AG09319 (cell line): ENCODE measurements at regions not wholly inside any gene's neighbourhood (a gene's known extent, or its start where the extent isn't known, plus 50 kb on each side); places are given as distances from the start of the nearest gene placed in this dataset.

Experiments used
- DNase-seq: peaks from one replicate; pipeline ENCODE4 v3.0.0-alpha.2; 2010; ENCODE audit warnings: low read depth; ENCODE audit errors: extremely low read depth
- TF ChIP-seq, protein P1 (sequence below): IDR thresholded peaks from 2 replicates; pipeline ENCODE4 v1.5.1; 2011; ENCODE audit warnings: low read depth, mild to moderate bottlenecking, inconsistent platforms, low read length, moderate library complexity

DNA sequence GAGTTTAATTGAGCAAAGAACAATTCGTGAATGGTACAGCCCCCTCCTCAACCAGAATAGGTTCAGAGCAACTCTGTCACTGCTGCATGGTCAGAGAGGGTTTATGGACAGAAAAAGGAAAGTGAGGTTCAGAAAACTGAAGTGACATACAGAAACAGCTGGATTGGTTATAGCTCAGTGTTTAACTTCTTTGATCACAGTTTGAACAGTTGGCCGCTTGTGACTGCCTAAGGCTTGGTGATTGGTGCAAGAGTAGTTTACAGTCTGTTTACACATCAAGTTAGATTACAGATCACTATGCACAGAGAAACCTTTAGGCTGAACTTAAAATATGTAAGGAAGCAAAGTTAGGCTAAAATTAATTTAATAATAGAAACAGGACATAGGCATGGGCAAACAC is 459.2 kb downstream of the KCNJ3 start:
- TF ChIP-seq, protein P1, sequence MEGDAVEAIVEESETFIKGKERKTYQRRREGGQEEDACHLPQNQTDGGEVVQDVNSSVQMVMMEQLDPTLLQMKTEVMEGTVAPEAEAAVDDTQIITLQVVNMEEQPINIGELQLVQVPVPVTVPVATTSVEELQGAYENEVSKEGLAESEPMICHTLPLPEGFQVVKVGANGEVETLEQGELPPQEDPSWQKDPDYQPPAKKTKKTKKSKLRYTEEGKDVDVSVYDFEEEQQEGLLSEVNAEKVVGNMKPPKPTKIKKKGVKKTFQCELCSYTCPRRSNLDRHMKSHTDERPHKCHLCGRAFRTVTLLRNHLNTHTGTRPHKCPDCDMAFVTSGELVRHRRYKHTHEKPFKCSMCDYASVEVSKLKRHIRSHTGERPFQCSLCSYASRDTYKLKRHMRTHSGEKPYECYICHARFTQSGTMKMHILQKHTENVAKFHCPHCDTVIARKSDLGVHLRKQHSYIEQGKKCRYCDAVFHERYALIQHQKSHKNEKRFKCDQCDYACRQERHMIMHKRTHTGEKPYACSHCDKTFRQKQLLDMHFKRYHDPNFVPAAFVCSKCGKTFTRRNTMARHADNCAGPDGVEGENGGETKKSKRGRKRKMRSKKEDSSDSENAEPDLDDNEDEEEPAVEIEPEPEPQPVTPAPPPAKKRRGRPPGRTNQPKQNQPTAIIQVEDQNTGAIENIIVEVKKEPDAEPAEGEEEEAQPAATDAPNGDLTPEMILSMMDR: no peak
- DNase-seq: no peak

DNA sequence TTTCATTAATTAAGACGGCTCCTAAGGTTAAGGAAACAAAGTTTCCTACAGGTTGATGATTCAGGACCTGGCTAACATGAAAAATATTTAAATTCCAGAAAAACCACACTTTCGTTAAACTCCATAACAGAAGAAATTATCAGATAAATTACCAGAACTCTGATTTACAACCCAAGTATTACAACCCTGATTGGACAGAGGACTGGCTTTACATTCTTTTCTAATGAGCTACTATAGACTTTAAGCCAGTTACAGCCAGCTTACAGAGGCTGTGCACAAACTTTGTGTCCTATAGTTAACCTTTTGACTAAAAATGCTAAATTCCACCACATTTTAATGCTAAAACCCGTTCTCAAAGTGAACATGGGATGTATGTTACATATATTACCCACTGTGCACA is 458.6 kb downstream of the KCNJ3 start:
- no peak for DNase-seq
- TF ChIP-seq, protein P1: no peak

DNA sequence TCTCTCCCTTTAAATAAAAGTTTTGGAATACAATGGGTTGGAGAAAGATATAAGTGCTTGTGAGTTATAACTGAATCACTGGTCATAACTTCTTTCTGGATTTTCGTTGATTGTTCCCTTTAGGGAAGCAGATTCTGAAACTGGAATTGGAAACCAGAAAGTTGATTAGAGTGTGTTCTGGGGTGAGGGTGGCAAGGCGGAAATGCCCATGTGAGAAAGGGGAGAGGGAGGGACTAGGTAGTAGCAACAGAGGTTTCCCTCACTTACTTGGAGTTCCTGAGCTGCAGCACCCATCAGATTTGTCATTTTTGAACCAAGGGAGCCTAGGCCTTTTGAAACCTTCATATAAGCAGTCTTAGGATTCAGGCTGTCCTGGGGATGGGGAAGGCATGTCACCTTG is 453.4 kb downstream of the KCNJ3 start:
- TF ChIP-seq, protein P1: no peak
- no peak for DNase-seq

DNA sequence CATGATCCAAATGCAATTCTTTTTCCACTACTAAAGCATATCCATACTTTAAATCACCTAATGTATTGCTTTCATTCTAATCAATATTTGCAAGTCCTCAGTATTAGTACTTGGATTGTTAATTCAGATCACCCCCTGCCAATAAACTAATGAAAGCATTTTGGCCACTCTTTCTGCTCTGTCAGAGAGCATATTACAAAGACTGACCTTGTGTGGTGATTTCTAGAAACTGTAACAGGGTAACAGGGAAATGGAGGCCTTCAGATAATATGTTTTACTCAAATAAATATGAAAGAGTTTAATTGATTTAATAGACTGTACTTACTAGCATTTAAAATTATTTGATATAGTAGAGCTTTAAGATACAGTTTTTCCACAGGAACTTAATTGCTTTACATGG is 453.0 kb downstream of the KCNJ3 start:
- TF ChIP-seq, protein P1: no peak

DNA sequence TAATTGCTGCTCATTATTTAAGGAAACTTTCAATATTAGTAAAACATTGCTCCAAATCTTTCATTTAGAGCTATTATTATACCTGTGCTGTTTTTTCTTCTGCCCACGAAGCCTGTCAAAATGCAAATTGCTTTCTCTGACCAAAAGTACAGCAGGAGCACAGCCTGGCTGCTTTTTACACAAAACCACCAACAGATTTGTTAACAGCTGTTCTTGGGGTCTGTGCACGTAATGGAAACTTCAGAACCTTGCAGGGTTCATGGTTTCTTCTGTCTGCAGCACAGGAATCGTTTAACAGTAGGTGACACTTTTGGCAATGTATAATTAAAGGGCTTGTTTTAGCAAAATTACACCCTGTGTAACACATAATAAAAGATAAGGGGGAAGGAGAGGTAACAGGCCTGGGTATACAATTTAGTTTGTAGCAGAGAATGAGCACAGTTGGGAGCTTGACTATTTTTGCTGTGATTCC is 447.3 kb downstream of the KCNJ3 start:
- no peak for DNase-seq
- TF ChIP-seq, protein P1: no peak

More for the DNA sequence above, 453.0 kb downstream of the KCNJ3 start:
- no peak for DNase-seq

DNA sequence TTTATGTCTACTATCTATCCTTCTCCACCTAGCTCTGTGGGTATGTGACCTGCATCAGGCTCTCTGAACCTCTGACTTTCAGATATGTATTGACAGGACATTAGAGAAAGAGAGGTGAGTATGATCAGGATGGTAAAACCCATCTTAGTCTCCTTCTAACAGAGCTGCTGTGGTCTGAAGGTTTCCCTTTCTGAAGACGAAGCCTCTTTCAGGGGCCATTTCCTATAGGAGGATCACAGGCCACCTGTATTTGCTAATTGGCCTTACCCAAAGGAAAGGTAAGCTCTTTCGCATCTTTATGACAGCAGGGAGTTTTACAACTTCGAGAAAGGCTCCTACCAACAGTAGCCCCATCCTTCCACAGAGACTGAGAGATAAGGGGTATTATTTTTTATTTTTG is 442.9 kb downstream of the KCNJ3 start:
- TF ChIP-seq, protein P1: no peak
- DNase-seq: no peak

DNA sequence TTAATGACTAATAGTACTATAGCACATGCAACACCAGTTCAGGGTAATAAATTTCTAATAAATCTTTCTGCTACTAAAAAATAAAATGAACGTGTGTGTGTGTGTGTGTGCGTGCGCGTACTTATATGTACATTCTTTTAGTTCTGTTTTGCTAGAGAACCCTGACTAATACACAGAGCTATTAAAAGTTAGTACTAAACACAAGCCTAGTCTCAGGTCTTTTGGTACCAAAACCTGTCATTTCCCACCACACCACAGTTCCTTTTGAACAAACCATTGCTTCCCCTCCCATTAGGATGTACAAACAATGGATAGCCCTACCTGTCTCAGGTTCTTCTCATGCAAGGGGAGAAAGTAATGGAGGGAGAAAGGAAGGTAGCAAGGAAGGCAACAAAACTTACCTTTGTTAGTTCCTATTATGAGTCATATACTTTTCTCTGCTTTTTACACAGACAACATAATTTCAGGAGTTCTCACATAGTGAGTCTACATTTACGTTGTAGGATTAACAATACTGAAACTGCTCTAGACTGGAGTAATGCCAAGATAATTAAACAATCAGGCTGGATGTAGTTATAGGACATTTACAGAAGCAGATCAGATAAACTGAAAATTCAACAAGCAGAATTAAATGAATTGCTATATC is 427.2 kb downstream of the KCNJ3 start:
- TF ChIP-seq, protein P1: no peak
- DNase-seq: no peak
